ENCODE measurements at regions not wholly inside any gene's neighbourhood (a gene's known extent, or its start where the extent isn't known, plus 50 kb on each side); places are given as distances from the start of the nearest gene placed in this dataset.

- intact Hi-C loops (cut with DNase I) = no loop called here
- Histone ChIP-seq H3K4me1 (no peaks in the 10 kb centered on the region), H3K27me3 (no peaks in the 10 kb centered on the region), H3K4me3 (no peak overlapping the region), H3K27ac (replicated peaks in 1 of 4) (no peak overlapping the region), H3K9me3 (peaks cover 0 to 4% (median 2%) of the 10 kb centered on the region in 4 donors), H3K36me3 (no peaks in the 10 kb centered on the region)
- peak; percentile 21 for DNase-seq (ENCODE audit: extremely low spot score)
- WGBS = 58% methylated on average over 5 of the region's 5 CpGs
- no peak for TF ChIP-seq EP300 (IDR thresholded peaks at IDR 0.05)
- TF ChIP-seq POLR2AphosphoS5 (IDR thresholded peaks at IDR 0.05) = no peak
- no peak for TF ChIP-seq POLR2A (IDR thresholded peaks at IDR 0.05; ENCODE audit: low read depth)
- TF ChIP-seq CTCF (IDR thresholded peaks at IDR 0.05) = no peak
Measured at GRCh38 chr2:5826979-5827655, 134.9 kb downstream of the SOX11 start.

GRCh38 chr2:5834501-5834900 lies 142.3 kb downstream of the SOX11 start:
- TF ChIP-seq EP300 (IDR thresholded peaks at IDR 0.05) (no peak), POLR2A (IDR thresholded peaks at IDR 0.05; ENCODE audit: low read depth) (no peak), CTCF (IDR thresholded peaks at IDR 0.05) (no peak), POLR2AphosphoS5 (IDR thresholded peaks at IDR 0.05) (no peak)
- 79% methylated on average over 4 of the region's 4 CpGs for WGBS
- H3K27ac ChIP-seq (replicated peaks in 1 of 4) = no peak overlapping the region
- DNase-seq (ENCODE audit: extremely low spot score) = no peak
- H3K4me3 ChIP-seq = no peak overlapping the region
- intact Hi-C loops (cut with DNase I) = no loop called here
- H3K36me3 ChIP-seq = no peaks in the 10 kb centered on the region
- no peaks in the 10 kb centered on the region for H3K4me1 ChIP-seq
- H3K27me3 ChIP-seq = no peaks in the 10 kb centered on the region
- H3K9me3 ChIP-seq = no peaks in the 10 kb centered on the region

GRCh38 chr2:5839550-5839949 lies 147.4 kb downstream of the SOX11 start:
- intact Hi-C loops (cut with DNase I) = no loop called here
- DNase-seq (ENCODE audit: extremely low spot score) = no peak
- H3K27me3 ChIP-seq = peaks cover 0 to 8% (median 0%) of the 10 kb centered on the region in 4 donors

GRCh38 chr2:5841126-5841525 lies 148.9 kb downstream of the SOX11 start:
- WGBS = 76% methylated on average over 2 of the region's 2 CpGs
- Histone ChIP-seq H3K27ac (replicated peaks in 1 of 4) (no peak overlapping the region), H3K4me3 (no peak overlapping the region), H3K36me3 (no peaks in the 10 kb centered on the region), H3K9me3 (no peaks in the 10 kb centered on the region), H3K27me3 (peaks cover 0 to 10% (median 0%) of the 10 kb centered on the region in 4 donors), H3K4me1 (no peaks in the 10 kb centered on the region)
- TF ChIP-seq POLR2AphosphoS5 (IDR thresholded peaks at IDR 0.05) (no peak), EP300 (IDR thresholded peaks at IDR 0.05) (no peak), POLR2A (IDR thresholded peaks at IDR 0.05; ENCODE audit: low read depth) (no peak)
- DNase-seq (ENCODE audit: extremely low spot score) = no peak
- intact Hi-C loops (cut with DNase I) = no loop called here

More at GRCh38 chr2:5839550-5839949, 147.4 kb downstream of the SOX11 start:
- no peaks in the 10 kb centered on the region for H3K36me3 ChIP-seq
- no peaks in the 10 kb centered on the region for H3K9me3 ChIP-seq
- no peaks in the 10 kb centered on the region for H3K4me1 ChIP-seq
- WGBS = 44% methylated on average over 7 of the region's 7 CpGs
- no peak overlapping the region for H3K4me3 ChIP-seq
- TF ChIP-seq POLR2A (IDR thresholded peaks at IDR 0.05; ENCODE audit: low read depth) (no peak), CTCF (IDR thresholded peaks at IDR 0.05) (no peak), POLR2AphosphoS5 (IDR thresholded peaks at IDR 0.05) (no peak), EP300 (IDR thresholded peaks at IDR 0.05) (no peak)
- H3K27ac ChIP-seq (replicated peaks in 1 of 4) = no peak overlapping the region

- no peak overlapping the region for H3K4me3 ChIP-seq
- H3K36me3 ChIP-seq = no peaks in the 10 kb centered on the region
- H3K27ac ChIP-seq (replicated peaks in 1 of 4) = no peak overlapping the region
- intact Hi-C loops (cut with DNase I) = no loop called here
- no peaks in the 10 kb centered on the region for H3K4me1 ChIP-seq
- 88% methylated on average over 5 of the region's 14 CpGs for WGBS
- DNase-seq (ENCODE audit: extremely low spot score) = no peak
- no peak for TF ChIP-seq EP300 (IDR thresholded peaks at IDR 0.05)
- TF ChIP-seq CTCF (IDR thresholded peaks at IDR 0.05) = no peak
- TF ChIP-seq POLR2A (IDR thresholded peaks at IDR 0.05; ENCODE audit: low read depth) = no peak
- TF ChIP-seq POLR2AphosphoS5 (IDR thresholded peaks at IDR 0.05) = no peak
- H3K9me3 ChIP-seq = no peaks in the 10 kb centered on the region
- H3K27me3 ChIP-seq = peaks cover 0 to 15% (median 0%) of the 10 kb centered on the region in 4 donors
Measured at GRCh38 chr2:5842326-5842725, 150.1 kb downstream of the SOX11 start.
